Left ventricle myocardium superior (tissue), 1 donor: ENCODE measurements at regions not wholly inside any gene's neighbourhood (a gene's known extent, or its start where the extent isn't known, plus 50 kb on each side); places are given as distances from the start of the nearest gene placed in this dataset.
"Not testable (repeated sequence)": the region's sequence is repeated elsewhere in the genome, so short reads cannot be mapped to it uniquely, and the experiment has no call there.

Experiments
- ATAC-seq: fragments of 200-7000 bp; cut with Tn5 transposase; one replicate; pipeline ENCODE4 v1.9.1; 2020; ENCODE audit warnings: mild to moderate bottlenecking, moderate library complexity
- DNase-seq: peaks from one replicate; pipeline ENCODE4 v3.0.0-alpha.2; 2020
- intact Hi-C: fragments of 100-400 bp; cut with micrococcal nuclease; formaldehyde crosslinking; loops from one replicate; pipeline ENCODE4 v1.11.0; 2022
- donor health status: DM: no; HTN: yes; CAD: no; lungs with severe emphysema.

DNA sequence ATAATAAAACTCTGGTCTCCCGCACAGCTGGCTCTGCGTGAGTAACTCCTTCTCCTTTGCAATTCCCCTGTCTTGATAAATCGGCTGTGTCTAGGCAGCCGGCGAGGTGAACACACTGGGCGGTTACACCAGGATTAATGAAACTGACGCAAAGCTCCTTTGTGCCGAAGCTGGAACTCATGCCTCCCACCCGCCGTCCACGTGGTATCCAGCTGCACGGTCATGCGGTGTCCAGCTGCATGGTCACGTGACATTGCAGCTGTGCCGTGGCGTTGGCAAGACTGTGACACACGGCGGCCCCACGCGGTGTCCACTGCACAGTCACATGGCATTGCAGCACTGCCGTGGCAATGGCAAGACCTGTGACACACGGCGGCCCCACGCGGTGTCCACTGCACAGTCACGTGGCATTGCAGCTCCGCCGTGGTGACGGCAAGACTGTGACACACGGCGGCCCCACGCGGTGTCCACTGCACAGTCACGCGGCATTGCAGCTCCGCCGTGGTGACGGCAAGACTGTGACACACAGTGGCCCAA is 350.6 kb downstream of the CNTNAP3B start:
- intact Hi-C loops, result not testable (repeated sequence)

GRCh38 chr9:41777536-41777935 is 351.7 kb downstream of the CNTNAP3B start:
- ATAC-seq, intact Hi-C loops: not testable (repeated sequence)

More for the DNA sequence above, 350.6 kb downstream of the CNTNAP3B start:
- DNase-seq, ATAC-seq: not testable (repeated sequence)

DNA sequence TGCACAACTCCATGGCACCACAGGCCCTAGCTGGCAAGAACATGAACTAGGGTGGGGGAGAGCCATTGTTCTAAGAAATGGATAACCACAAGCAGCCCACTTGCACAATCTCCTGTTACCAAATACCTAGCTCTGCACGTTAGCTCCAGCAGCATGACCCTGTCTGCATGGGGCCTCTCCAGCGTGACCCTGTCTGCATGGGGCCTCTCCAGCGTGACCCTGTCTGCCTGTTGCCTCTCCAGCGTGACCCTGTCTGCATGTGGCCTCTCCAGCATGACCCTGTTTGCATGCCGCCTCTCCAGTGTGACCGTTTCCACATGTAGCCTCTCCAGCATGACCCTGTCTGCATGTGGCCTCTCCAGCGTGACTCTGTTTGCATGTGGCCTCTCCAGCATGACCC is 356.7 kb downstream of the CNTNAP3B start:
- ATAC-seq, DNase-seq, intact Hi-C loops: not testable (repeated sequence)

More at GRCh38 chr9:41777536-41777935, 351.7 kb downstream of the CNTNAP3B start:
- DNase-seq, result not testable (repeated sequence)

DNA sequence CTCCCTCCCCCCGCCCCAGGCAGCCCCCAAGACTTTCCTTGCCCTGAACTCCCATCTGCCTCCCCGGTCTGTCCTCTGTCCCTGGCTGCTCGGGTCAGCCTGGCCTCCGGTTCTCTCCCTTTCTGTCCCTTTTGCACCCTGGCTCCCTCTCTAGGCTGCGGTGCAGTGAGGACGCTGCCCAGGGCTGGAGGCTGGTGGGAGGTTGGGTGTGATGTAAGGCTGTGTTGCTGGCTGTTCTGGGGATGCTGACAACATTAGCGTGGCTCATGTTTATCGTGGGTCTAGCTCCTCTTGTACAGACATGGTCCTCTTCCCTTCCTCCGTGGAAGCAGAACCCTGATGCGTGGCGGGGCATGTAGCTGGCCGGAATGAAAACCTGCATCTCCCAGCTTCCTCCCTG is 357.5 kb downstream of the CNTNAP3B start:
- DNase-seq, intact Hi-C loops, ATAC-seq: not testable (repeated sequence)

GRCh38 chr9:41754822-41755221 is 374.4 kb downstream of the CNTNAP3B start:
- DNase-seq, intact Hi-C loops, ATAC-seq: not testable (repeated sequence)

DNA sequence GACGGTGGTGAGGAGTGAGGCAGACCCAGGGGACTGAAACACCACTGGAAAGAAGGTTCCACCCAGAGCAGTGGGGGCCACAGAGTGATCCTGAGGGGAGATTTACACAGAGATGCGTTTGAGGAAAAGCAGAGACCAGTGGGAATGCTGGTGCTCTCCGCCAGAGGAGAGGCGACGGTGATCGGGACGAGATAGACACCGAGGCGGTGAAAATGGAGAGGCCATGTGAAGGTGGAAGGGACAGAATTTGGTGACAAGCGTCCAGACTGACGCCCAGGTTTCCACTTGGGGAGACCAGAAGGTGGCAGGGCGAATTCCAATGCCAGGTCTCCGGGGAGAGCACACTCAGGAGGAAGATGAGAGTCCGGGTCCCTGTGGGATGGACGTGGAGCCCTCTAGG is 374.8 kb downstream of the CNTNAP3B start:
- DNase-seq, intact Hi-C loops, ATAC-seq: not testable (repeated sequence)

GRCh38 chr9:41741897-41742296 is 387.3 kb downstream of the CNTNAP3B start:
- intact Hi-C loops, DNase-seq, ATAC-seq: not testable (repeated sequence)

GRCh38 chr9:41741173-41741572 is 388.1 kb downstream of the CNTNAP3B start:
- intact Hi-C loops, ATAC-seq: not testable (repeated sequence)
- peak; percentile 62 for DNase-seq

DNA sequence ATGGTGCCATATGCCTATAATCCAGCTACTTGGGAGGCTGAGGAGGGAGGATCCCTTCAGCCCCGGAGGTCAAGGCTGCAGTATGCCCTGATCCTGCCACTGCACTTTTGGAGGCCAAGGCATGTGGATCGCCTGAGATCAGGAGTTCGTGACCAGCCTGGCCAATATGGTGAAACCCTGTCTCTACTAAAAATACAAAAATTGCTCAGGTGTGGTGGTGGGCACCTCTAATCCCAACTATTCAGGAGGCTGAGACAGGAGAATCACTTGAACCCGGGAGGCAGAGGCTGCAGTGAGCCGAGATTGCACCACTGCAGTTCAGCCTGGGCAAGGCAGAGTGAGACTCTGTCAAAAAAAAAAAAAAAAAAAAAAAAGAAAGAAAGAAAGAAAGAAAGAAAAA is 390.5 kb downstream of the CNTNAP3B start:
- DNase-seq, ATAC-seq, intact Hi-C loops: not testable (repeated sequence)

GRCh38 chr9:41699190-41699589 is 430.0 kb downstream of the CNTNAP3B start:
- intact Hi-C loops, ATAC-seq: not testable (repeated sequence)

DNA sequence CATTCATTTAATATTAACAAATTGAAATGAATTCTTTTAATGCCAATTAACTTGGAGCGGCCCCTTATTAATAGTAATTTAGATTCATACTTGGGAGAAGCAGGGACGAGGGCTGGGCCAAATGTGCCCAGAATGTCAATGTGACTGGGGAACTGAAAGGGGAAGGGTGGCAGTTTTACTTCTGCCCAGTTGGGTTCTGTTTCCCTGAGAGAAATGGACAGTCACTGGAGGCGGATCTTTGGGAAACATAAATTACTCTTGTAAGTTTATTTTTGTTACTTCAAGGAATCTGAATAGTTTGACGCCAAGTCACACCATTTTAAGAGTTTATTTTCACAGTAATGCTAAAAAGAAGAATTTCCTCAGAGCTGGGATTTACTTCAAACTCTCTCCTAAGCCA is 432.1 kb downstream of the CNTNAP3B start:
- ATAC-seq, intact Hi-C loops: not testable (repeated sequence)

More at GRCh38 chr9:41699190-41699589, 430.0 kb downstream of the CNTNAP3B start:
- DNase-seq, result not testable (repeated sequence)

DNA sequence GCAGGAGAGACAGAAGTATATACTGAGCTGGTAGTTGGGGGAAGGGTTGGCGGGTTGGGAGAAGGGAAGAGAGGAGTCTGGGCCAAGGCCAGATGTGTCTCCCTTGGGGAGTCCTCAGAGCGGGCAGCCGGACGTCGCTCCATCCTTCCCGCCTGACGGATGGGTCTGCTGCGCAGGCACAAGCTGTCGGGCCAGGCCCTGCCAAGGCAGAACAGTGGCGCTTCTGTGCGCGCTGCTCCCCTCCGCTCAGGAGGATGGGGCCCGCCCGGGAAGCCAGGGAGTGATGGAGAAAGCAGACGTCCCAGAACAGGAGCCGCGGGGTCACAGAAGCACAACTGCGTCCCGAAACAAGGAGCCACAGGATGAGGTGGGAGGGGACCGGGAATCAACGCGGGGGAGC is 449.9 kb downstream of the CNTNAP3B start:
- ATAC-seq, intact Hi-C loops, DNase-seq: not testable (repeated sequence)

More for the DNA sequence above, 432.1 kb downstream of the CNTNAP3B start:
- not testable (repeated sequence) for DNase-seq

DNA sequence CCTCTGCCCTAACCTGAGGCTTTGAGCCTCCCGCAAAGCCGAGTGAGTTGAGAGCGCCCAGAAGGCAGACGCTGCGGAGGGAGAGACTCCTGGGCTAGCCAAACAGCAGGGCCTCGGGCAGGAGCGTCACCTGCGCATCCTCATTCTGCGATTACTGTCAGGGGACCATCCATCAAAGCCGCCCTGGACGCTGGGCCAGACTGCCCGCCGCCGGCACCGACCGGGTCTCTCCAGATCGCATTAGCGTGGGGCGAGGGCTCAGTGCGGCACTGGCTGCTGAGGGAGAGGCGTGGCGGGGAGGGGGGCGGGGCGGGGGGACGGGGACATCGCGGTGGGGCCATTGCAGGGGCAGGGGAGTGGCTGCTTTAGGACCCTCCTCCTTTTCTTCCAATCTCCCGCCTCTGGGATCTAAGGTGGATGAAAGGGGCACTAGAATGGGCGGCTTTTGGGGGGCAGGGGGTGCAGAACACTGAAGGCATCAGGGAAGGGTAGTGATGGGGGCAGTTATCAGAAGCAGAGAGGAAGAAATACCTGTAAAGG is 465.7 kb downstream of the CNTNAP3B start:
- not testable (repeated sequence) for DNase-seq

GRCh38 chr9:41658706-41659105 is 469.6 kb upstream of the ZNG1F start:
- intact Hi-C loops, ATAC-seq, DNase-seq: not testable (repeated sequence)

More for the DNA sequence above, 465.7 kb downstream of the CNTNAP3B start:
- intact Hi-C loops, ATAC-seq: not testable (repeated sequence)

DNA sequence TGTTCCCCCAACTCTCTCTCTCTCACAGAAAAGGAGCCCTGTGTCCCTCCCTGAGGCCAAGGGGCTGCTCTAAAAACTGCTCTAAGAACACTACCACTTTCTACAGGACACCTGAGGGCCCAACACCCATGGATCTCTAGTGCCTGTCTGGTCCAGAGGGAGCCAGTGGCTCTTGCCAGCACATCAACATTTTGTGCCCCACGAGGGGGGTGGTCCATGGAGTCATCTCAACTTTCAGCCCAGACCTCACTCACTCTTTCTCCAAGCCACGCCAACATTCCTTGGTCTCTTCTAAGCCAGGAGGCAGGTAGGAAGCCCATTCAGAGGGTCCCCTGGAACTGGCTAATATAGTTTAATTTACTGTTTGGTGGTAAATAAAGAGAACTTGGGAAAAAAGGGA is 469.0 kb upstream of the ZNG1F start:
- DNase-seq, ATAC-seq, intact Hi-C loops: not testable (repeated sequence)

GRCh38 chr9:41657141-41657540 is 468.0 kb upstream of the ZNG1F start:
- DNase-seq, intact Hi-C loops, ATAC-seq: not testable (repeated sequence)

DNA sequence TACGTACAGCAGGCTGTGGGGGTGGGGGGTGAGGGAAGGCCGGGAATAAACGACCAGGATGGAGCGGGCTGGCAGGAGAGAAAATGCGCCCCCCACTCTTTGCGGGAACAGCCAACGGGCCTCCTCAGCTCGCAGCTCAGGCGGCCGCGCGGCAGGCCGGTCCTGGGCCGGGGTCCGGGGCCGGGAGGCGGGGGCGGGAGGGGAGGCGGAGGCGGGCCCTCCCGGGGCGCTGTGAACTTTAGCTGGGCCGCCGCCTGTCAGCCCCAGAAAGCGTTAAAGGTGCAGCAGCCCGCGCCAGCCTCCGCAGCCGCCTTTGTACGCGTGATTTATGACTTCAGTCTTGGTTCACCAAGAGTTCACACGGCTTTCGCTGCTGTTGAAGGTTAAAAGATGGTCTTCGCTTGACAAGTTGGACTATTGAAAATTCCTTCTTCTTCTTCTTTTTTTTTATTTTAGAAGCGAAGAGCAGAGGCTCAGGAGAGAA is 466.0 kb upstream of the ZNG1F start:
- intact Hi-C loops, ATAC-seq: not testable (repeated sequence)
- peak; percentile 62 for DNase-seq

GRCh38 chr9:41654349-41654748 is 465.2 kb upstream of the ZNG1F start:
- intact Hi-C loops, ATAC-seq: not testable (repeated sequence)
- DNase-seq, result peak; percentile 32

- DNase-seq, result peak; percentile 28
- ATAC-seq, intact Hi-C loops: not testable (repeated sequence)
These were observed 464.6 kb upstream of the ZNG1F start for GRCh38 chr9:41653560-41654340.
